ENCODE measurements at regions not wholly inside any gene's neighbourhood (a gene's known extent, or its start where the extent isn't known, plus 50 kb on each side); places are given as distances from the start of the nearest gene placed in this dataset.
A peak's percentile ranks its signal among the peaks of the same experiment; 100 is the strongest.

DNA sequence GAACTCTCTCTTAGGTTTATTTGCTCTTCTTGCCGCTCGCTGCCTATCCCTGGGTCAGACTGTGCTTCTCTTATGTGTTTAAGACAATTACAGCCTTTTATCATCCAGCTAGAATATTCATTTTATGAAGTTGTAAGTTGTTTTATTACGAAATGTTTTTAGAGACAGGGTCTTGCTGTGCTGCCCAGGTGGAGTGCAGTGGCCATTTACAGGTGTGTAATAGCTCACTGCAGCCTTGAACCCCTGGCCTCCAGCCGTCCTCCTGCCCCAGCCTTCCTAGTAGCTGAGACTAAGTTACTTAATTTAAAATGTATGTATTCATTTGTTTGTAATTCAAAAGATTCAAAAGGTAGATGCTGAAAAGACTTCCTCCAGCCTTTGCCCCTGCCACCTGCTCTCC lies 99.0 kb upstream of the KIF26B start:
- H3K4me3 ChIP-seq (ENCODE audit: low read depth, low read length), result no peak overlapping the region
- no peaks in the 10 kb centered on the region for H3K27me3 ChIP-seq (replicated peaks; ENCODE audit: control insufficient read depth, insufficient read depth, low read length)
- H3K4me1 ChIP-seq, result peaks cover 14% of the 10 kb centered on the region
- H3K9me3 Mint-ChIP-seq (ENCODE audit: unreplicated experiment), result no peaks in the 10 kb centered on the region
- H3K27me3 Mint-ChIP-seq (ENCODE audit: insufficient read depth, unreplicated experiment), result no peaks in the 10 kb centered on the region
- TF ChIP-seq, protein P1, sequence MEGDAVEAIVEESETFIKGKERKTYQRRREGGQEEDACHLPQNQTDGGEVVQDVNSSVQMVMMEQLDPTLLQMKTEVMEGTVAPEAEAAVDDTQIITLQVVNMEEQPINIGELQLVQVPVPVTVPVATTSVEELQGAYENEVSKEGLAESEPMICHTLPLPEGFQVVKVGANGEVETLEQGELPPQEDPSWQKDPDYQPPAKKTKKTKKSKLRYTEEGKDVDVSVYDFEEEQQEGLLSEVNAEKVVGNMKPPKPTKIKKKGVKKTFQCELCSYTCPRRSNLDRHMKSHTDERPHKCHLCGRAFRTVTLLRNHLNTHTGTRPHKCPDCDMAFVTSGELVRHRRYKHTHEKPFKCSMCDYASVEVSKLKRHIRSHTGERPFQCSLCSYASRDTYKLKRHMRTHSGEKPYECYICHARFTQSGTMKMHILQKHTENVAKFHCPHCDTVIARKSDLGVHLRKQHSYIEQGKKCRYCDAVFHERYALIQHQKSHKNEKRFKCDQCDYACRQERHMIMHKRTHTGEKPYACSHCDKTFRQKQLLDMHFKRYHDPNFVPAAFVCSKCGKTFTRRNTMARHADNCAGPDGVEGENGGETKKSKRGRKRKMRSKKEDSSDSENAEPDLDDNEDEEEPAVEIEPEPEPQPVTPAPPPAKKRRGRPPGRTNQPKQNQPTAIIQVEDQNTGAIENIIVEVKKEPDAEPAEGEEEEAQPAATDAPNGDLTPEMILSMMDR (IDR thresholded peaks at IDR 0.05; ENCODE audit: insufficient read depth in 1 of 2, low read depth in 1 of 2, low read length in 1 of 2, severe bottlenecking in 1 of 2, unreplicated experiment in 1 of 2), result no peak
- H3K27ac Mint-ChIP-seq (ENCODE audit: unreplicated experiment), result peak overlapping the region; percentile 37
- peaks cover 41% of the 10 kb centered on the region for H3K4me1 Mint-ChIP-seq (ENCODE audit: low read depth, unreplicated experiment)
- ChIA-PET POLR2A (interaction anchor here (0.5 kb wide), 1 partner anchor 215 kb away, joined by 3 read pairs; no protein-coding TSS in a partner anchor), CTCF (no interaction called here)
- no TSS peak for BruUV-seq (replicated peaks)
- intact Hi-C loops (cut with micrococcal nuclease; ENCODE audit: unreplicated experiment), result no loop called here
- H3K9me3 ChIP-seq, result no peaks in the 10 kb centered on the region
- no peak overlapping the region for H3K4me3 Mint-ChIP-seq (ENCODE audit: unreplicated experiment)
- peaks cover 25% of the 10 kb centered on the region for H3K36me3 Mint-ChIP-seq (ENCODE audit: insufficient read depth, unreplicated experiment)
- H3K36me3 ChIP-seq (ENCODE audit: control insufficient read depth, insufficient read depth, low read length), result no peaks in the 10 kb centered on the region; the same call in 1 of the 2 replicates
- DNase-seq, result no peak

DNA sequence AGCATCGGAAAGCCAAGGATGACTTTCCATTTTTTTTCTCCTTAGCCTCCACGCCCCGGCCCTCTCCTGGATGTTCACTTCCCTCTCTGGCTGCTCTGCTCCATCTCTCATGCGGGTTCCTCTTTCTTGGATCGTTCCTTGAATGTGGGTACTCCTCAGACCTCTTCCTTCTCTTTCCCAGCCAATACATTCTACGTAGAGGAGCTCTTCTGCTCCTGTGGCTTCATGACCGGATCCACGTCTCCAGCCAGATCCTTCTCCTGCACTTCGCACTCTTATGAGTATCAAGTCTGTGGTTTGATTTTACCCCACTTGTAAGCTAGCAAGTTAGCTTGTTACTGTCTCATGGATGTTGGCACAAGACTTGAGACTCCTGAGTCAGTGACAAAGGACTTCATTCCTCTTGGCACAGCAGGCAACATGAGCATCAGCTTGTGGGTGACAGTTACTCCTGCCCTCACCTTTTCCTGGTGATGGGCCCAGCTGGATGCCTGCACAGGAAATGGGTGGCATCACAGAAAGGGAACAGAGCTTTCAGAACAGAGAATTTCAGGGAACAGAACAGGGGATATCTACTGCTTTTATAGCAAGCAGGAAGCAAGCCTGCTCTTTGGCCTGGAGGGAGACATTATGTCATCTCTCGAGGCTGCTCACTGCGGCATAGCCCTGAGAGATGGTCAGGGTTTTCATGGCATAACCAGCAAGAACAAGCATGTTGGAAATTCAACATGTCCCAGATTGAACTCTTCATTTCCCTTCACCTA lies 100.1 kb upstream of the KIF26B start:
- no peaks in the 10 kb centered on the region; the same call in 1 of the 2 replicates for H3K36me3 ChIP-seq (ENCODE audit: control insufficient read depth, insufficient read depth, low read length)
- CTCF ChIA-PET, result no interaction called here
- H3K9me3 ChIP-seq, result no peaks in the 10 kb centered on the region
- Mint-ChIP-seq H3K36me3 (ENCODE audit: insufficient read depth, unreplicated experiment) (peaks cover 25% of the 10 kb centered on the region), H3K4me3 (ENCODE audit: unreplicated experiment) (no peak overlapping the region), H3K27ac (ENCODE audit: unreplicated experiment) (no peak overlapping the region), H3K9me3 (ENCODE audit: unreplicated experiment) (no peaks in the 10 kb centered on the region), H3K4me1 (ENCODE audit: low read depth, unreplicated experiment) (peaks cover 30% of the 10 kb centered on the region), H3K27me3 (ENCODE audit: insufficient read depth, unreplicated experiment) (no peaks in the 10 kb centered on the region)
- intact Hi-C loops (cut with micrococcal nuclease; ENCODE audit: unreplicated experiment), result no loop called here
- TF ChIP-seq, protein P1 (IDR thresholded peaks at IDR 0.05; ENCODE audit: insufficient read depth in 1 of 2, low read depth in 1 of 2, low read length in 1 of 2, severe bottlenecking in 1 of 2, unreplicated experiment in 1 of 2), result no peak
- no peak for DNase-seq
- H3K27me3 ChIP-seq (replicated peaks; ENCODE audit: control insufficient read depth, insufficient read depth, low read length), result no peaks in the 10 kb centered on the region
- POLR2A ChIA-PET, result no interaction called here
- H3K4me3 ChIP-seq (ENCODE audit: low read depth, low read length), result no peak overlapping the region
- peaks cover 3% of the 10 kb centered on the region; the same call in 1 of the 2 replicates for H3K4me1 ChIP-seq
- BruUV-seq (replicated peaks), result no TSS peak

DNA sequence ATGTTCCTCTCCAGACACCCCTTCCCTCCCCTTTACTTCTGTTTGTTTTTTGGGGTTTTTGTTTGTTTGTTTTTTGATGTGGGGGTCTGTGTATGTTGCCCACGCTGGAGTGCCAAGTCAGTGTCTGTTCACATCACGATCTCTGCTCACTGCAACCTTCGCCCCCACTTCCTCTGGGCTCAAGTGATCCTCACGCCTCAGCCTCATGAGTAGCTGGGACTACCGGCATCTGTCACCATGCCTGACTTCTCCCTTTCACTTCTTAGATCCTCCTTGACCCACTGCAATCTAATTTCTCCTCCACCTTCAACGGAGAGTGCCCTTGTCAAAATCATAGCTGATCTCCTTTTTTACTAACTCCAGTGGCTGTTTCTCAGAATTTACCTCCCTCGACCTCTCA lies 100.7 kb upstream of the KIF26B start:
- no TSS peak for BruUV-seq (replicated peaks)
- no peaks in the 10 kb centered on the region for H3K9me3 ChIP-seq
- ChIA-PET POLR2A (no interaction called here), CTCF (no interaction called here)
- Mint-ChIP-seq H3K4me3 (ENCODE audit: unreplicated experiment) (no peak overlapping the region), H3K9me3 (ENCODE audit: unreplicated experiment) (no peaks in the 10 kb centered on the region), H3K27me3 (ENCODE audit: insufficient read depth, unreplicated experiment) (no peaks in the 10 kb centered on the region), H3K36me3 (ENCODE audit: insufficient read depth, unreplicated experiment) (peaks cover 25% of the 10 kb centered on the region), H3K4me1 (ENCODE audit: low read depth, unreplicated experiment) (peaks cover 26% of the 10 kb centered on the region), H3K27ac (ENCODE audit: unreplicated experiment) (no peak overlapping the region)
- no peak for DNase-seq
- no peaks in the 10 kb centered on the region; the same call in 1 of the 2 replicates for H3K36me3 ChIP-seq (ENCODE audit: control insufficient read depth, insufficient read depth, low read length)
- H3K4me1 ChIP-seq, result no peaks in the 10 kb centered on the region
- TF ChIP-seq, protein P1 (IDR thresholded peaks at IDR 0.05; ENCODE audit: insufficient read depth in 1 of 2, low read depth in 1 of 2, low read length in 1 of 2, severe bottlenecking in 1 of 2, unreplicated experiment in 1 of 2), result no peak
- no peak overlapping the region for H3K4me3 ChIP-seq (ENCODE audit: low read depth, low read length)
- no peaks in the 10 kb centered on the region for H3K27me3 ChIP-seq (replicated peaks; ENCODE audit: control insufficient read depth, insufficient read depth, low read length)
- intact Hi-C loops (cut with micrococcal nuclease; ENCODE audit: unreplicated experiment), result no loop called here
